ENCODE measurements at regions not wholly inside any gene's neighbourhood (a gene's known extent, or its start where the extent isn't known, plus 50 kb on each side); places are given as distances from the start of the nearest gene placed in this dataset.
A peak's percentile ranks its signal among the peaks of the same experiment; 100 is the strongest.
"Not testable (repeated sequence)": the region's sequence is repeated elsewhere in the genome, so short reads cannot be mapped to it uniquely, and the experiment has no call there.

DNA sequence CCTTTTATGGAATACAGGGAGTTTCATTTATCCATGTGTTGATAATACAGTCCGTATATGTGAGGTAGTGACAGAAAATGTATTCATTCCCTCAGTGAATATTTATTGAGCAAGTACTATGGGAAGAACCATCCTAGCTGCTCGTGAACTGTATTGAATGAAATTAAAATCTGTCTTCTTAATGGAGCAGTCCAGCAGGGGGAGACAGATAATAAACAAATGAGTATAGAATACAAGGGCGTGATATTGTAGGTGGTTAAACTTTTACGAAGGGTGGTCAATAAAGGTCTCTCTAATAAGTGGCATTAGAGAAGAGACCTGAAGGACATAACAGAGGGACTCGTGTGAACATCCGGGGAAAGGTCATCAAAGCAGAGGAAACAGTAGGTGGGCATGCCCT lies 62.7 kb upstream of the OSTN start:
- in situ Hi-C loops (cut with MboI; ENCODE audit: low pct_unique_long_range_greater_than_20kb, low sequenced_read_pairs, unreplicated experiment): loop anchor here (25.0 kb wide), 1 partner anchor 251 kb away; no protein-coding TSS in a partner anchor
- DNase-seq (ENCODE audit: low spot score): no peak
- TF ChIP-seq, protein P1, sequence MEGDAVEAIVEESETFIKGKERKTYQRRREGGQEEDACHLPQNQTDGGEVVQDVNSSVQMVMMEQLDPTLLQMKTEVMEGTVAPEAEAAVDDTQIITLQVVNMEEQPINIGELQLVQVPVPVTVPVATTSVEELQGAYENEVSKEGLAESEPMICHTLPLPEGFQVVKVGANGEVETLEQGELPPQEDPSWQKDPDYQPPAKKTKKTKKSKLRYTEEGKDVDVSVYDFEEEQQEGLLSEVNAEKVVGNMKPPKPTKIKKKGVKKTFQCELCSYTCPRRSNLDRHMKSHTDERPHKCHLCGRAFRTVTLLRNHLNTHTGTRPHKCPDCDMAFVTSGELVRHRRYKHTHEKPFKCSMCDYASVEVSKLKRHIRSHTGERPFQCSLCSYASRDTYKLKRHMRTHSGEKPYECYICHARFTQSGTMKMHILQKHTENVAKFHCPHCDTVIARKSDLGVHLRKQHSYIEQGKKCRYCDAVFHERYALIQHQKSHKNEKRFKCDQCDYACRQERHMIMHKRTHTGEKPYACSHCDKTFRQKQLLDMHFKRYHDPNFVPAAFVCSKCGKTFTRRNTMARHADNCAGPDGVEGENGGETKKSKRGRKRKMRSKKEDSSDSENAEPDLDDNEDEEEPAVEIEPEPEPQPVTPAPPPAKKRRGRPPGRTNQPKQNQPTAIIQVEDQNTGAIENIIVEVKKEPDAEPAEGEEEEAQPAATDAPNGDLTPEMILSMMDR (IDR thresholded peaks at IDR 0.05; ENCODE audit: extremely low read depth, insufficient read depth, missing control alignments): peak; percentile 35

DNA sequence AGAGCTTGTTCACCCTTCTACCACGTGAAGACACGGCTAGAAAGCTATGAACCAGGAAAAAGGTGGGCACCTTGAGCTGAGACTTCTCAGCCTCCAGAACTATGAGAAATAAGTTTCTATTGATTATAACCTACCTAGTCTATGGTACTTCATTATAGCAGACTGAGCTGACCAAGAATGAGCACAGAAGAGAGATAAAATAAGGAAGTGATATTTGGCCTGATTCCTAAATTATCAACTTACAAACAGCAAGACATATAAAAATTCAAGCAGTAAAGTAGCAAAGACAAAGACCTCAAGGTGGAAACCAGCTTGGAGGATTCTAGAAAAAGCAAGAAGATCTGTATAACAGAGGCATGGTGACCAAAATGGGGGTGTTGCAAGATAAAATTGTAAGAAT lies 63.9 kb upstream of the OSTN start:
- TF ChIP-seq, protein P1 (IDR thresholded peaks at IDR 0.05; ENCODE audit: extremely low read depth, insufficient read depth, missing control alignments): no peak
- no peak for DNase-seq (ENCODE audit: low spot score)
- in situ Hi-C loops (cut with MboI; ENCODE audit: low pct_unique_long_range_greater_than_20kb, low sequenced_read_pairs, unreplicated experiment): loop anchor here (25.0 kb wide), 1 partner anchor 252 kb away; no protein-coding TSS in a partner anchor

DNA sequence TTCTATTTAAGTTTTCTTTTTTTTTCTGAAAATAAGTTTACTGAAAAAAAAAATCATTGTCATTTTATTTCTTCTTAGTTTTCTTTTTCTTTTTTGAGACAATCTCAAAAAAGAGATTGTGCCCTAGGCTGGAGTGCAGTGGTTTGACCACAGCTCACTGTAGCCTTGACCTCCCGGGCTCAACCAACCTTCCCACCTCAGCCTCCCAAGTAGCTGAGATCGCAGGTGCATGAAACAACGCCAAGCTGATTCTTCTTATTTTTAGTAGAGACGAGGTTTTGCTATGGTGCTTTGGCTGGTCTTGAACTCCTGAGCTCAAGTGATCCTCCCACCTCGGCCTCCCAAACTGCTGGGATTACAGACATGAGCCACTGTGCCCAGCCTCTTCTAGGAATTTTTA lies 65.7 kb upstream of the OSTN start:
- in situ Hi-C loops (cut with MboI; ENCODE audit: low pct_unique_long_range_greater_than_20kb, low sequenced_read_pairs, unreplicated experiment): loop anchor here (25.0 kb wide), 1 partner anchor 254 kb away; no protein-coding TSS in a partner anchor
- TF ChIP-seq, protein P1 (IDR thresholded peaks at IDR 0.05; ENCODE audit: extremely low read depth, insufficient read depth, missing control alignments): no peak
- no peak for DNase-seq (ENCODE audit: low spot score)

DNA sequence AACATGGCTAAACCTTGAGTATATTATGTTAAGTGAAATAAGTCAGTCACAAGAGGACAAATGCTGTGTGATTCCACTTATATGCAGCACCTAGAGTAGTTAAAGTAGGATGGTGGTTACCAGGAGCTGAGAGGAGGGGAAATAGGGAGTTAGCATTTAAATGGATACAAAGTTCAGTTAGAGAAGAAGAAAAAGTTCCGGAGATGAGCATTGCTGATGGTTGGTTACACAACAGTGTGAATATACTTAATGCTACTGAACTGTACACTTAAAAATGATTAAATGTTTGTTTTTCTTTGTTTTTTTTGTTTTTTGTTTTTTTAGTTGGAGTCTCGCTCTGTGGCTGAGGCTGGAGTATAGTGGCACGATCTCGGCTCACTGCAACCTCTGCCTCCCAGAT lies 67.7 kb upstream of the OSTN start:
- in situ Hi-C loops (cut with MboI; ENCODE audit: low pct_unique_long_range_greater_than_20kb, low sequenced_read_pairs, unreplicated experiment): loop anchor here (25.0 kb wide), 1 partner anchor 256 kb away; no protein-coding TSS in a partner anchor
- no peak for DNase-seq (ENCODE audit: low spot score)
- TF ChIP-seq, protein P1 (IDR thresholded peaks at IDR 0.05; ENCODE audit: extremely low read depth, insufficient read depth, missing control alignments): no peak

DNA sequence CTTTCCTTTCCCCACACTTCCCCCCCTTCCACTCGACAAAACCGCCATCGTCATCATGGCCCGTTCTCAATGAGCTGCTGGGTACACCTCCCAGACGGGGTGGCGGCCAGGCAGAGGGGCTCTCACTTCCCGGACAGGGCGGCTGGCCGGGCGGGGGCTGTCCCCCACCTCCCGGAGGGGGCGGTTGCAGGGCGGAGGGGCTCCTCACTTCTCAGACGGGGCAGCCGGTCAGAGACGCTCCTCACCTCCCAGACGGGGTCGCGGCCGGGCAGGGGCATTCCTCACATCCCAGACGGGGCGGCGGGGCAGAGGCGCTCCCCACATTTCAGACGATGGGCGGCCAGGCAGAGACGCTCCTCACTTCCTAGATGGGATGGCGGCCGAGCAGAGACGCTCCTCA lies 74.2 kb upstream of the OSTN start:
- not testable (repeated sequence) for DNase-seq (ENCODE audit: low spot score)
- in situ Hi-C loops (cut with MboI; ENCODE audit: low pct_unique_long_range_greater_than_20kb, low sequenced_read_pairs, unreplicated experiment): loop anchor here (25.0 kb wide), 1 partner anchor 262 kb away; no protein-coding TSS in a partner anchor

DNA sequence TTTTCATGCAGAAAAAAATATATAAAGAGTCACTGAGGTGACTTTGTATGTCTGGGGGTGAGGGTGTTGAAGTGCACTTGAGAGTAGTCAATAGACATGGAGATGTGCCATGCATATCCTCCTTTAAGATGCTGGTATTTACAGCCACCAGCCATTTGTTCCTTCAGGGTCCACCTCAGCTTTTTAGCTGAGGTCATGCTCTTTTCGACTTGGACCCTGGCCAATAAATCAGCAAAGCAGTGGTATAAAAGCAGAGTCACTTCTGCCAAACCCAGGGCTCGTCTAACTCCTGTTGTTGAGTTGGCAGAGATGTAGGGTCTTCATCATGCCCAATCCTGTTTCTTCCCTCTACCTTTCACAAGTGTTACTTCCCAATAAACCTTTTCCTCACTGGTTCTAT lies 75.1 kb upstream of the OSTN start:
- DNase-seq (ENCODE audit: low spot score): no peak
- in situ Hi-C loops (cut with MboI; ENCODE audit: low pct_unique_long_range_greater_than_20kb, low sequenced_read_pairs, unreplicated experiment): no loop called here
- TF ChIP-seq, protein P1 (IDR thresholded peaks at IDR 0.05; ENCODE audit: extremely low read depth, insufficient read depth, missing control alignments): no peak

DNA sequence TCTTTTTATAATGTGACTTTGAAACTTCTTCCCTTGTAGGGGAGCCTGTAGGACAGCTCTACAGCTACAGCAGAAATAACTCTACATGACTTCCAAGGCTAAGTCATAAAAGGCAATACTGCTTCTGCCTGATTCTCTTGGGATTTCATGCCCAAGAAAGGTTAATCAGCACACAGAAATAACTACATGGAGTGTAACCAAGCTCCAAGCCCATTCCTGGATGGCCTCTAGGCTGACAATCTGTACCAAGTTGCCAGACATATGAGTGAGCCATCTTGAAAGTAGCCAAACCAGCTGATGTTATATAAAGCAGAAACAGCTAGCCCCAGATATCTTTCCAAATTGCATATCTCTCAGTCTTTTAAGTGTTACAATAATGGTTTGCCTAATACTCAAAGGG lies 75.8 kb upstream of the OSTN start:
- in situ Hi-C loops (cut with MboI; ENCODE audit: low pct_unique_long_range_greater_than_20kb, low sequenced_read_pairs, unreplicated experiment): no loop called here
- DNase-seq (ENCODE audit: low spot score): no peak
- TF ChIP-seq, protein P1 (IDR thresholded peaks at IDR 0.05; ENCODE audit: extremely low read depth, insufficient read depth, missing control alignments): no peak
